Psoas muscle (tissue), 7 donors: ENCODE measurements at regions not wholly inside any gene's neighbourhood (a gene's known extent, or its start where the extent isn't known, plus 50 kb on each side); places are given as distances from the start of the nearest gene placed in this dataset.
A peak's percentile ranks its signal among the peaks of the same experiment; 100 is the strongest.
"Not testable (repeated sequence)": the region's sequence is repeated elsewhere in the genome, so short reads cannot be mapped to it uniquely, and the experiment has no call there.

Experiments used
- ATAC-seq, 4 donors: fragments of 200-7000 bp; cut with Tn5 transposase; one replicate each; pipeline ENCODE4 v1.9.1; 2020; ENCODE audit warnings: moderate library complexity in 3 of 4, mild to moderate bottlenecking in 2 of 4
- DNase-seq, 2 donors: peaks; one replicate each; pipeline ENCODE4 v3.0.0-alpha.2; 2020
- H3K27ac ChIP-seq: fragments of 200-600 bp; one replicate; pipeline ENCODE4 v1.8.0; 2022
- H3K27me3 ChIP-seq, 3 donors: fragments of 200-600 bp in 1 of 3; one replicate each; pipeline versions ENCODE4 v1.6.1 to v1.8.0; 2013 to 2022; ENCODE audit warnings: low read length in 2 of 3, mild to moderate bottlenecking in 2 of 3, moderate library complexity in 1 of 3; ENCODE audit not compliant: insufficient read depth in 3 of 3
- H3K36me3 ChIP-seq, 2 donors: fragments of 200-600 bp in 1 of 2; one replicate each; pipeline versions ENCODE4 v1.6.1 to v1.8.0; 2013 to 2022; ENCODE audit warnings: low read depth in 1 of 2, mild to moderate bottlenecking in 1 of 2, moderate library complexity in 1 of 2; ENCODE audit not compliant: insufficient read depth in 1 of 2
- H3K4me1 ChIP-seq: fragments of 200-600 bp; one replicate; pipeline ENCODE4 v1.8.0; 2022
- H3K4me3 ChIP-seq: fragments of 200-600 bp; one replicate; pipeline ENCODE4 v1.8.0; 2022; ENCODE audit warnings: mild to moderate bottlenecking
- H3K9me3 ChIP-seq: fragments of 200-600 bp; one replicate; pipeline ENCODE4 v1.8.0; 2022
- WGBS, 3 donors: extraction: QIAGEN DNeasy Blood & Tissue Kit; methylation state at CpG; one replicate each; pipeline versions ENCODE4 v1.1.6 to v1.1.7; 2013; 5-methylcytosine and 5-hydroxymethylcytosine counted together
- intact Hi-C, 2 donors: fragments of 100-400 bp; cut with DNase I; formaldehyde crosslinking; loops; one replicate each; pipeline versions ENCODE4 v1.11.0 to v1.14.2; 2022
- TF ChIP-seq, protein P1 (sequence below): fragments of 200-600 bp; IDR thresholded peaks from one replicate; pipeline ENCODE4 v1.8.0; 2022; ENCODE audit warnings: antibody characterized with exemption
- donor health status: healthy with polysubstance abuse.
- donor health status: DM: no; HTN: no; CAD: no; lungs with moderate emphysema.
- donor health status: Bipolar disorder and iron deficiency.
- donor health status: healthy.
- donor health status: DM: yes; HTN: yes; CAD: no.
- donor health status: DM: no; HTN: no; CAD: no.
- donor health status: DM: yes; HTN: yes; CAD: no.

DNA sequence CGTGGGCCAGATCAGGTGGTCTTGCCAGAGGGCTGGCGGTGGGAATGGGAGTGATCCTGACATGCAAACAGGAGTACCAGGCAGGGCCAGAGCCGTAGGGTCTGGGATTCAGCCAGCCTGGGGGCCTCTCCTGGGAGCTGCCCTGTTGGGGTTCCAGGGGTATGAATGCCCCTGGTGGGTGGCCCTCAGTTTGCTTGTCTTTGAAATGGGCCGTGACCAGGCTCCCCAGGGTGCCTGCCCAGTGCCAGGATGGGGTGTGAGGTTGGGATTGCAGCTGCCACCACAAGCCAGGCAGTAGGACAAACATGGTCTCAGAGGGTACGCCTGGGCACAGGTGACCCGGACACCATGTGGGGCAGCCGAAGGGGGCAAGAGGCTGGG is 168.8 kb downstream of the KIF26A start:
- Histone ChIP-seq H3K27ac (no peak overlapping the region), H3K27me3 (peaks cover 0 to 21% (median 3%) of the 10 kb centered on the region in 3 donors), H3K36me3 (no peaks in the 10 kb centered on the region), H3K9me3 (no peaks in the 10 kb centered on the region), H3K4me1 (no peaks in the 10 kb centered on the region), H3K4me3 (no peak overlapping the region)
- DNase-seq = no peak
- ATAC-seq = no peak
- 74 to 95% (median 79%) methylated on average over 7 of the region's 7 CpGs for WGBS, 3 donors
- intact Hi-C loops = no loop called here
- TF ChIP-seq, protein P1, sequence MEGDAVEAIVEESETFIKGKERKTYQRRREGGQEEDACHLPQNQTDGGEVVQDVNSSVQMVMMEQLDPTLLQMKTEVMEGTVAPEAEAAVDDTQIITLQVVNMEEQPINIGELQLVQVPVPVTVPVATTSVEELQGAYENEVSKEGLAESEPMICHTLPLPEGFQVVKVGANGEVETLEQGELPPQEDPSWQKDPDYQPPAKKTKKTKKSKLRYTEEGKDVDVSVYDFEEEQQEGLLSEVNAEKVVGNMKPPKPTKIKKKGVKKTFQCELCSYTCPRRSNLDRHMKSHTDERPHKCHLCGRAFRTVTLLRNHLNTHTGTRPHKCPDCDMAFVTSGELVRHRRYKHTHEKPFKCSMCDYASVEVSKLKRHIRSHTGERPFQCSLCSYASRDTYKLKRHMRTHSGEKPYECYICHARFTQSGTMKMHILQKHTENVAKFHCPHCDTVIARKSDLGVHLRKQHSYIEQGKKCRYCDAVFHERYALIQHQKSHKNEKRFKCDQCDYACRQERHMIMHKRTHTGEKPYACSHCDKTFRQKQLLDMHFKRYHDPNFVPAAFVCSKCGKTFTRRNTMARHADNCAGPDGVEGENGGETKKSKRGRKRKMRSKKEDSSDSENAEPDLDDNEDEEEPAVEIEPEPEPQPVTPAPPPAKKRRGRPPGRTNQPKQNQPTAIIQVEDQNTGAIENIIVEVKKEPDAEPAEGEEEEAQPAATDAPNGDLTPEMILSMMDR = no peak

DNA sequence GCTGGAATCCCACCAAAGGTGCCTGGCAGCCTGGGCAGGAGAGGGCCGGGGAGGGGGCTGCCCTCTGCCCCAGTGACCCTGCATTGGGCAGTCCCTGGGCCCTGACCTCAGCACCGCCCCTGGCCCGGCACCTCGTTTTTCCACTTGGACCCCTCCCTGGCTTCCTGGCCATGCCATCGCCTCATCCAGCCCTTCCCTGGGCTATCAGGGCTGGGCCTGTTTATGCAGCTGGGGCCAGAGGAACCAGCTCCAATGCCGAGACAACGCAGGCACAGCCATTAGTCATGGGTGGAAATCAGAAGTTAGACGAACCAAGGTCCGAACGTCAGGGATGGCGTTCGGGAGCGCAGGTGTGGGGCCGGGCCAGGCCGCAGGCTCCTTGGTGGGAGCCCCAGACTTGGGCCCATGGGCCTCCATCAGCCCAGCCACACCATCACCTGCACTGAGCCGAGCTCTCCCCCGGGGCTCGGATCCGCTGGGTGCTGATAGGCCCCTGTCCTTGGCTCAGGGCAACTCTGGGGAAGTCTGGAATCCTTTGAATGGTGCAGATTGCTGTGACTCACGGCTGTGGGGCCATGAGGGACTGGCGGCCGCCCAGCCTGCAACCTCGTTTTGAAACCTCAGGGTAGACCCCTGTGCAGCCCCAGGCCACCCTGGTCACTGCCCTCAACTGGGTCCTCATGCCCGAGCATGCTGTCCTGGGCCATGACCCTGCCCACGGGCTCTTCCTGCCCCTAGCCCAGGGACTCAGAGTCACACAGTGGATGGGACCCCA is 169.4 kb downstream of the KIF26A start:
- Histone ChIP-seq H3K4me3 (no peak overlapping the region), H3K9me3 (no peaks in the 10 kb centered on the region), H3K4me1 (no peaks in the 10 kb centered on the region), H3K27ac (no peak overlapping the region), H3K27me3 (peaks cover 0 to 21% (median 3%) of the 10 kb centered on the region in 3 donors), H3K36me3 (no peaks in the 10 kb centered on the region)
- TF ChIP-seq, protein P1 = no peak
- DNase-seq = peak in 1 of 2 donors; percentile 38
- intact Hi-C loops = no loop called here
- no peak for ATAC-seq
- WGBS, 3 donors = 88 to 93% (median 88%) methylated on average over 24 to 25 of the region's 25 CpGs

DNA sequence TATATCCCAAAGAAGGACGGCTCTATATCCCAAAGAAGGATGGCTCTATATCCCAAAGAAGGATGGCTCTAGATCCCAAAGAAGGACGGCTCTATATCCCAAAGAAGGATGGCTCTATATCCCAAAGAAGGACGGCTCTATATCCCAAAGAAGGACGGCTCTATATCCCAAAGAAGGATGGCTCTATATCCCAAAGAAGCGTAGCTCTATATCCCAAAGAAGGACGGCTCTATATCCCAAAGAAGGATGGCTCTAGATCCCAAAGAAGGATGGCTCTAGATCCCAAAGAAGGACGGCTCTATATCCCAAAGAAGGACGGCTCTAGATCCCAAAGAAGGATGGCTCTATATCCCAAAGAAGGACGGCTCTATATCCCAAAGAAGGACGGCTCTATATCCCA is 170.1 kb downstream of the KIF26A start:
- H3K27ac ChIP-seq, ATAC-seq, H3K4me3 ChIP-seq, H3K36me3 ChIP-seq, intact Hi-C loops, H3K4me1 ChIP-seq, DNase-seq, H3K9me3 ChIP-seq: not testable (repeated sequence)
- peaks cover 0 to 21% (median 3%) of the 10 kb centered on the region in 3 donors for H3K27me3 ChIP-seq
- 66 to 85% (median 83%) methylated on average over 10 of the region's 10 CpGs for WGBS, 3 donors

DNA sequence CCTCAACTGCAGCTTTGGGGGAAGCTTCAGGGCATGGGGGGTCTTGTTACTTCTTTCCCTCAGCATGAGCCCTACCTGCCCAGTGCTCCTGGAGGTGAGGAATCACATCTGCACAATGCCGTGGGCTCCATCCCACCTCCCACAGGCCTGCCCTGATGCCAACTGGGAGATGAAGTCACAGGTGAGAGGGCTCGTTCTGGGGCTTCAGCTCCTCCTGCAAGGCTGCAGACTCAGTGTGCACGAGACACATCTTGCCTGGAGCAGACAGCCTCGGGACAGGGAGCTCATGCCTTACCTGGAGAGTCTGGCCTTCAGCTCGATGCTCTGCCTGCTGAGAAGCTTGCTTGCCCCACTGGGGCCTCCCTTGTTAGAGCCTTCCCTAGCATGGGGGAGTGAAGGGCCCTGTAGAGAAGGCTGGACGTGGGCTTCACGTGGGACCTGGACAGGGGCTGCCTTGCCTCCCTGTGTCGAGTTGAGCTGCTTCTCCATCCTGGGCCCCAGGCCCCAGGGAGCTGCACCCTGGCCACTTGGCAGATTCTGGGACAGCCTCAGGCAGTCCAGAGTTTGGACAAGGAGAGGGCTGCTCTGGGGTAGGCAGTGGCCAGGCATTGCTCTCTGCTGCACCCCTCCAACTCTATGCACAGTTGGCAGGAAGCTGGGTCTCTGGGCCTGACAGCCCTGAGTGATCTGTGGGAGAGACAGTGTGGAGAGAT is 171.4 kb downstream of the KIF26A start:
- Histone ChIP-seq H3K27ac (no peak overlapping the region), H3K4me3 (no peak overlapping the region), H3K9me3 (no peaks in the 10 kb centered on the region), H3K27me3 (peaks cover 0 to 15% (median 3%) of the 10 kb centered on the region in 3 donors), H3K36me3 (no peaks in the 10 kb centered on the region), H3K4me1 (no peaks in the 10 kb centered on the region)
- WGBS, 3 donors = 82 to 89% (median 88%) methylated on average over 8 of the region's 8 CpGs
- DNase-seq = peak in 1 of 2 donors; percentile 23
- intact Hi-C loops = no loop called here
- ATAC-seq = no peak
- TF ChIP-seq, protein P1 = no peak

DNA sequence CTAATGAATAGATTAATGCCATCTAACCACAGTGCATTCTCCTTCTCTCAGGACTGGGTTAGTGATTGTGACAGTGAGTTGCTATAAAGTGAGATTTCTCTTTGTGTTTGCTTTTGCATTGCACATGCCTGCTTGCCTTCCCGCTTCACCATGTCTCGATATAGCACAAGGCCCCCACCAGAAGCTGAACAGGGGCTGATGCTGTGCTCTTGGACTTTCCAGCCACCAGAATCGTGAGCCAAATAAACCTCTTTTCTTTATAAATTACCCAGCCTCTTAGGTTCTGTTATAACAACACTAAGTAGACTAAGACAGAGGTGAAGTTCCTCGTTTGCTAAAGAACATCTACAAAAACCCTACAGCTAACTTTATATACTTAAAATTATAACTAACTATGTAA is 173.0 kb downstream of the KIF26A start:
- no peaks in the 10 kb centered on the region for H3K4me1 ChIP-seq
- intact Hi-C loops = no loop called here
- DNase-seq (no peak), ATAC-seq (no peak)
- H3K4me3 ChIP-seq = no peak overlapping the region
- WGBS, 3 donors = 72 to 82% (median 80%) methylated on average over 4 of the region's 4 CpGs
- no peaks in the 10 kb centered on the region for H3K36me3 ChIP-seq
- TF ChIP-seq, protein P1 = no peak
- no peaks in the 10 kb centered on the region for H3K9me3 ChIP-seq
- peaks cover 0 to 3% (median 2%) of the 10 kb centered on the region in 3 donors for H3K27me3 ChIP-seq
- H3K27ac ChIP-seq = no peak overlapping the region
